ENCODE measurements at regions not wholly inside any gene's neighbourhood (a gene's known extent, or its start where the extent isn't known, plus 50 kb on each side); places are given as distances from the start of the nearest gene placed in this dataset.

GRCh38 chr11:109940816-109941215 lies 152.4 kb upstream of the ZC3H12C start:
- TF ChIP-seq CTCF (conservative IDR thresholded peaks at IDR 0.05) = no peak
- TF ChIP-seq ZFX (IDR thresholded peaks at IDR 0.05) = no peak

Data from C4-2B (cell line).